Liver (tissue), 3 donors: ENCODE measurements at regions not wholly inside any gene's neighbourhood (a gene's known extent, or its start where the extent isn't known, plus 50 kb on each side); places are given as distances from the start of the nearest gene placed in this dataset.

ENCODE experiments used
- HNF4G ChIP-seq: IDR thresholded peaks from 2 replicates; pipeline ENCODE4 v1.6.1; 2016; ENCODE audit warnings: antibody characterized with exemption
- TF ChIP-seq, protein P1 (sequence below): fragments of 150-350 bp; IDR thresholded peaks from 2 replicates; pipeline ENCODE4 v1.5.1; 2017; ENCODE audit warnings: improper control_type of control experiment, low read depth, low read length; ENCODE audit not compliant: missing input control
- donor health status: healthy.
- donor health status: healthy.

DNA sequence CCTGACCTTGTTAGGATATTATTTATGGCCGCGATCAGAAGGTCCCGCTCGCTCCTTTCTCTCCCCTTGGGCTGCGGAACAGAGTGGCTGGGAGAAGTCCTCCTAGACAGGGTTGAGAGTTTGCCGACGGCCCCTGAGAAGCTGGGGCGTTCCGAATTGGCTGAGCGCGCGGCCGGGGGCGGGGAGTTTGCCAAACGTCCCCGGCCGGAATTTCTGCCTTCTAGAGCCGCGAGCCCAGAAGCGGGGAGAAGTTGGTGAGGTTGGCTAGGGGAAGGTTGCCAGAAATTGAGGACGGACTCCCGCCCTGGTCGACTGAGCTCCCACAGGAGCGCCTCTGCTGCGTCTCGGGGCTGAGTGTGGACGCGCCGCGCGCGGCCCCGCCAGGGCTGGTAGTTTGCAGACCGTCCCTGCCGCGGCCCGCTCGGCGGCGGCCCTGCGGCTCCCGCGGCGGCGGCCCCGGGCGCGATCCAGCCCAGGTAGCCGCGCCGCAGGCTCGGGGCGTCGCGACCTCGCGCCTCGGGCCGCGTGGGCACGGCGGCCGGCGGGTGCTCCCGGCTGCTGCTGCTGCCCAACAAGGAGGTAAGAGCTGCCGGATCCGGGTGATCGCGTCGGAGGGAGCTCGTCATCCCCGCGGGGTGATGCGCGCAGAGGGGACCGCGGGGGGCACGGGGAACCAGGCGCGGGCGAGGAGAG lies 134.0 kb upstream of the MGAT5 start:
- TF ChIP-seq, protein P1, sequence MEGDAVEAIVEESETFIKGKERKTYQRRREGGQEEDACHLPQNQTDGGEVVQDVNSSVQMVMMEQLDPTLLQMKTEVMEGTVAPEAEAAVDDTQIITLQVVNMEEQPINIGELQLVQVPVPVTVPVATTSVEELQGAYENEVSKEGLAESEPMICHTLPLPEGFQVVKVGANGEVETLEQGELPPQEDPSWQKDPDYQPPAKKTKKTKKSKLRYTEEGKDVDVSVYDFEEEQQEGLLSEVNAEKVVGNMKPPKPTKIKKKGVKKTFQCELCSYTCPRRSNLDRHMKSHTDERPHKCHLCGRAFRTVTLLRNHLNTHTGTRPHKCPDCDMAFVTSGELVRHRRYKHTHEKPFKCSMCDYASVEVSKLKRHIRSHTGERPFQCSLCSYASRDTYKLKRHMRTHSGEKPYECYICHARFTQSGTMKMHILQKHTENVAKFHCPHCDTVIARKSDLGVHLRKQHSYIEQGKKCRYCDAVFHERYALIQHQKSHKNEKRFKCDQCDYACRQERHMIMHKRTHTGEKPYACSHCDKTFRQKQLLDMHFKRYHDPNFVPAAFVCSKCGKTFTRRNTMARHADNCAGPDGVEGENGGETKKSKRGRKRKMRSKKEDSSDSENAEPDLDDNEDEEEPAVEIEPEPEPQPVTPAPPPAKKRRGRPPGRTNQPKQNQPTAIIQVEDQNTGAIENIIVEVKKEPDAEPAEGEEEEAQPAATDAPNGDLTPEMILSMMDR = no peak
- peak; percentile 25 for TF ChIP-seq HNF4G
